ENCODE measurements at regions not wholly inside any gene's neighbourhood (a gene's known extent, or its start where the extent isn't known, plus 50 kb on each side); places are given as distances from the start of the nearest gene placed in this dataset.

- no TSS peak for BruUV-seq (replicated peaks)
- Histone ChIP-seq H3K9me3 (ENCODE audit: low read depth, low read length, poor library complexity, severe bottlenecking) (no peaks in the 10 kb centered on the region), H3K36me3 (ENCODE audit: insufficient read depth, low read length, poor library complexity, severe bottlenecking) (no peaks in the 10 kb centered on the region), H3K27me3 (replicated peaks; ENCODE audit: insufficient read depth, low read depth, low read length, poor library complexity) (no peaks in the 10 kb centered on the region), H3K4me3 (ENCODE audit: low read depth, low read length, poor library complexity, severe bottlenecking) (no peak overlapping the region), H3K4me1 (ENCODE audit: insufficient read depth, low read length, poor library complexity, severe bottlenecking) (peaks cover 30% of the 10 kb centered on the region), H3K27ac (ENCODE audit: low read depth, low read length, poor library complexity, severe bottlenecking) (peak overlapping the region; percentile 67)
- intact Hi-C loops (cut with micrococcal nuclease; ENCODE audit: unreplicated experiment): no loop called here
- TF ChIP-seq CTCF (conservative IDR thresholded peaks at IDR 0.05; ENCODE audit: low read depth, low read length): no peak
- TF ChIP-seq EZH2 (IDR thresholded peaks at IDR 0.05; ENCODE audit: borderline replicate concordance, low read depth, low read length, poor library complexity, severe bottlenecking): no peak
- CTCF ChIA-PET: no interaction called here
- DNase-seq (ENCODE audit: low spot score): no peak
- POLR2A ChIA-PET (ENCODE audit: low non-redundant PET): no interaction called here
These were observed 81.0 kb upstream of the CAV2 start for GRCh38 chr7:116418524-116418923.

GRCh38 chr7:116420003-116420402 lies 79.5 kb upstream of the CAV2 start:
- DNase-seq (ENCODE audit: low spot score): no peak
- ChIA-PET POLR2A (ENCODE audit: low non-redundant PET) (no interaction called here), CTCF (no interaction called here)
- Histone ChIP-seq H3K9me3 (ENCODE audit: low read depth, low read length, poor library complexity, severe bottlenecking) (no peaks in the 10 kb centered on the region), H3K27ac (ENCODE audit: low read depth, low read length, poor library complexity, severe bottlenecking) (peak overlapping the region; percentile 2), H3K4me1 (ENCODE audit: insufficient read depth, low read length, poor library complexity, severe bottlenecking) (peaks cover 38% of the 10 kb centered on the region), H3K36me3 (ENCODE audit: insufficient read depth, low read length, poor library complexity, severe bottlenecking) (no peaks in the 10 kb centered on the region), H3K4me3 (ENCODE audit: low read depth, low read length, poor library complexity, severe bottlenecking) (no peak overlapping the region), H3K27me3 (replicated peaks; ENCODE audit: insufficient read depth, low read depth, low read length, poor library complexity) (no peaks in the 10 kb centered on the region)
- intact Hi-C loops (cut with micrococcal nuclease; ENCODE audit: unreplicated experiment): no loop called here
- TF ChIP-seq CTCF (conservative IDR thresholded peaks at IDR 0.05; ENCODE audit: low read depth, low read length) (no peak), EZH2 (IDR thresholded peaks at IDR 0.05; ENCODE audit: borderline replicate concordance, low read depth, low read length, poor library complexity, severe bottlenecking) (no peak)
- no TSS peak for BruUV-seq (replicated peaks)

GRCh38 chr7:116421298-116421697 lies 78.2 kb upstream of the CAV2 start:
- Histone ChIP-seq H3K27ac (ENCODE audit: low read depth, low read length, poor library complexity, severe bottlenecking) (no peak overlapping the region), H3K27me3 (replicated peaks; ENCODE audit: insufficient read depth, low read depth, low read length, poor library complexity) (no peaks in the 10 kb centered on the region), H3K4me1 (ENCODE audit: insufficient read depth, low read length, poor library complexity, severe bottlenecking) (peaks cover 45% of the 10 kb centered on the region), H3K4me3 (ENCODE audit: low read depth, low read length, poor library complexity, severe bottlenecking) (no peak overlapping the region), H3K9me3 (ENCODE audit: low read depth, low read length, poor library complexity, severe bottlenecking) (no peaks in the 10 kb centered on the region), H3K36me3 (ENCODE audit: insufficient read depth, low read length, poor library complexity, severe bottlenecking) (no peaks in the 10 kb centered on the region)
- no peak for DNase-seq (ENCODE audit: low spot score)
- intact Hi-C loops (cut with micrococcal nuclease; ENCODE audit: unreplicated experiment): no loop called here
- TF ChIP-seq CTCF (conservative IDR thresholded peaks at IDR 0.05; ENCODE audit: low read depth, low read length) (no peak), EZH2 (IDR thresholded peaks at IDR 0.05; ENCODE audit: borderline replicate concordance, low read depth, low read length, poor library complexity, severe bottlenecking) (no peak)
- no TSS peak for BruUV-seq (replicated peaks)
- ChIA-PET POLR2A (ENCODE audit: low non-redundant PET) (no interaction called here), CTCF (no interaction called here)

All from A673 (cell line).